ENCODE measurements at regions not wholly inside any gene's neighbourhood (a gene's known extent, or its start where the extent isn't known, plus 50 kb on each side); places are given as distances from the start of the nearest gene placed in this dataset.

DNA sequence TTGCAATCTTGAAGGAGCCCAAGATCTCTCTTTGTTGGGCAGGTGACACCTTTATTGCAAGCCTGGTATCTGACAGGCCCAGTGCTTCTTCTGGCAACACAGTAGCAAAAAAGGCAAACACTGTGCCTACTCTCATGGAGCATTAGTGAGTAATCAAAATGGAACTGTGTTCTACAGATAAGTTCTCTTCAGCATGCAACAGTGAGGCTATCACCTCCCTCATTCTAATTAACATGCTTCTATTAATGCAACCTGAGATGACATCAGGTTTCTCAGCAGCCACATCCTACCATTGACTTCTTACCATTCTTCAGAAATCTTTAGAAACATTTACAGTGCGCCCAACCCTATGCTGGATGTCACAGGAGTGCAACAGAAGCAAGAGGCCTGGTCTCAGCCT lies 77.9 kb upstream of the KCNMA1 start:
- DNase-seq (ENCODE audit: extremely low read depth, low read depth), result no peak
- TF ChIP-seq, protein P1, sequence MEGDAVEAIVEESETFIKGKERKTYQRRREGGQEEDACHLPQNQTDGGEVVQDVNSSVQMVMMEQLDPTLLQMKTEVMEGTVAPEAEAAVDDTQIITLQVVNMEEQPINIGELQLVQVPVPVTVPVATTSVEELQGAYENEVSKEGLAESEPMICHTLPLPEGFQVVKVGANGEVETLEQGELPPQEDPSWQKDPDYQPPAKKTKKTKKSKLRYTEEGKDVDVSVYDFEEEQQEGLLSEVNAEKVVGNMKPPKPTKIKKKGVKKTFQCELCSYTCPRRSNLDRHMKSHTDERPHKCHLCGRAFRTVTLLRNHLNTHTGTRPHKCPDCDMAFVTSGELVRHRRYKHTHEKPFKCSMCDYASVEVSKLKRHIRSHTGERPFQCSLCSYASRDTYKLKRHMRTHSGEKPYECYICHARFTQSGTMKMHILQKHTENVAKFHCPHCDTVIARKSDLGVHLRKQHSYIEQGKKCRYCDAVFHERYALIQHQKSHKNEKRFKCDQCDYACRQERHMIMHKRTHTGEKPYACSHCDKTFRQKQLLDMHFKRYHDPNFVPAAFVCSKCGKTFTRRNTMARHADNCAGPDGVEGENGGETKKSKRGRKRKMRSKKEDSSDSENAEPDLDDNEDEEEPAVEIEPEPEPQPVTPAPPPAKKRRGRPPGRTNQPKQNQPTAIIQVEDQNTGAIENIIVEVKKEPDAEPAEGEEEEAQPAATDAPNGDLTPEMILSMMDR (IDR thresholded peaks at IDR 0.05; ENCODE audit: low read depth, low read length), result no peak

DNA sequence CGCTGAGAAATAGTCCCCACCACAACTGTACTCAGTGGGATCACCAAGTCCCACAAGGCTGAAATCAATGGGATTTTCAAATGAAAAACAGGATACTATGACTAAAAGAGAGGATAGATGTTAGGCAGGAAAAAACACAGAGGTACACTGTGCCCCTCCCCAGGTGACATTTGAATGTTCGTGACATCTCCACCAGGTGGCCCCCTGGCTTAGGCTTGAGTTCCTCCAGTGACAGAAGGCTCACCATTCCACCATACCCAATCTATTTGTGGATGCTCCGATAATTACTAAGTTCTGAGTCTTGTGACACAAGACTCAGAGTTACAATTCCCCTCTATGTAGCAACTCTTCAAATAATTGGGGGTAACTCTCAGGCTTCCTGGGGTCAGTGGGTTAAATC lies 77.5 kb upstream of the KCNMA1 start:
- no peak for DNase-seq (ENCODE audit: extremely low read depth, low read depth)
- TF ChIP-seq, protein P1 (IDR thresholded peaks at IDR 0.05; ENCODE audit: low read depth, low read length), result no peak

DNA sequence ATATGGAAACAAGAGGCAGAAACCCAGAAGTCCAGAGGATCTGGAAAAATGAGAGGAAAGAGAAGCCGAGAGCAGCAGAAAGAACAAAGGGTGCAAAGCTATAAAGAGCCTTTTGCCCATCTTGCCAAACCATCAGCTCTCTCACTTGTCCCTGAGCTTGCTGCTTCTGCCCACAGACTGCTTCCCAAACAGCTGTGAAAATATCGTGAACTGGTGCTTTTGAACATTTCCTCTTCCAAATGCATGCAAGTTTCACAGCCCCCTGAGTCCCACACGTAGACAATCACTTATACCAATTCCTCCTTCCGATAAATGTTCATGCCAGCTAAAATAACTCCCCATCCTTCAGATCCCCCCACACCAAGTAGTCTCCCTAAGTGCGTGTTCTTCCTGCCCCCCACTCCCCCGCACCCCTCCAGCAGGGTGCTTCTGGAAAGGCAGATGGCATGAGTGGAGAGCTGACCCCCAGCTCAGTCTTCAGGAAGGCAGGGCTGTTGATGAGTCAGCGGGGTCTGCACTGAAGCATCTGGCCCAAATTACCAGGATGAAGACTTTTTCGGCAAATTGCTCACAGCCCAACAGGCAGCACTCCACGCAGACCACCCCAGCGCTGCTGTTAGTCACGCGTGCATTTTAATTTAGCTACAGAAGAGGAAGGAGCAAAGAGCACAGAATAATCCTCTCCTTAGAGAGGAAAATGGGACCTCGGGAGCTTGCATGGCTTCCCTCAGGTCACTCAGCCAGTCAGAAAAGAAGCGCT lies 76.1 kb upstream of the KCNMA1 start:
- TF ChIP-seq, protein P1 (IDR thresholded peaks at IDR 0.05; ENCODE audit: low read depth, low read length), result no peak
- no peak for DNase-seq (ENCODE audit: extremely low read depth, low read depth)

DNA sequence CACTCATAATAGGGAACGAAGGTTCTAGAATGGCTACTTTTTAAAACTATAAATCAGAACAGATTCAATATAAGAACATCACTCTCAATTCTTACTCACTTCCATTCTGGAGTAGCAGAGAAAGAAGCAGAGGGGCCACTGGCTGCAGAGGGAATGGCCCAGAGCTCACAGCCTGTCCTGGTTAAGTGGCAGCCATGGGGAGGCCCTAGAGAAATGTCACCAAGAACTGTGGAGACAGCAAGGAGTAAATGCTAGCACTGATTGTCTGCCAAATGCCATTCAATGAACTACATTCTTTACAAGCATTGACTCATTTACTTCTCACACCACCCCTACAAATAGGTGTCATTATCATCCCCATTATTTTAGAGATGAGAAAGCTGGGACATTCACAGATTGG lies 74.6 kb upstream of the KCNMA1 start:
- no peak for DNase-seq (ENCODE audit: extremely low read depth, low read depth)
- TF ChIP-seq, protein P1 (IDR thresholded peaks at IDR 0.05; ENCODE audit: low read depth, low read length), result no peak

DNA sequence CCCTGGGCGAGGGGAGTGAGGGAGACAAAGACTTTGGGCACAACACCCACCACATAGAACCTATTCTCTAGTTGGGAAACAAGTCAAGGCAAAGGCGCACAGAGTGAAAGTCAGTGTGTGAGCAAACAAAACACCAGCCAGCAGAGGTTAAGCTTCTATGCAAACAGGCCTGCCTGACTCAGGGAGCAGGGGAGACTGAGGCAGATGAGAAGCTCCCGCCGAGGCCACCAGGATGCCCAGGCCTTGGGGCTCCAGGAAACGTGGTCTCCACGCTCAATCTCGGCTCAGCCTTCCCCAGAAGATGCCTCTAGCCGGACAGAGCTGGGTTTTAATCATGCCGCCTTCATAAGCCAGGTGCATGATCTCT lies 74.1 kb upstream of the KCNMA1 start:
- no peak for DNase-seq (ENCODE audit: extremely low read depth, low read depth)
- TF ChIP-seq, protein P1 (IDR thresholded peaks at IDR 0.05; ENCODE audit: low read depth, low read length), result no peak

DNA sequence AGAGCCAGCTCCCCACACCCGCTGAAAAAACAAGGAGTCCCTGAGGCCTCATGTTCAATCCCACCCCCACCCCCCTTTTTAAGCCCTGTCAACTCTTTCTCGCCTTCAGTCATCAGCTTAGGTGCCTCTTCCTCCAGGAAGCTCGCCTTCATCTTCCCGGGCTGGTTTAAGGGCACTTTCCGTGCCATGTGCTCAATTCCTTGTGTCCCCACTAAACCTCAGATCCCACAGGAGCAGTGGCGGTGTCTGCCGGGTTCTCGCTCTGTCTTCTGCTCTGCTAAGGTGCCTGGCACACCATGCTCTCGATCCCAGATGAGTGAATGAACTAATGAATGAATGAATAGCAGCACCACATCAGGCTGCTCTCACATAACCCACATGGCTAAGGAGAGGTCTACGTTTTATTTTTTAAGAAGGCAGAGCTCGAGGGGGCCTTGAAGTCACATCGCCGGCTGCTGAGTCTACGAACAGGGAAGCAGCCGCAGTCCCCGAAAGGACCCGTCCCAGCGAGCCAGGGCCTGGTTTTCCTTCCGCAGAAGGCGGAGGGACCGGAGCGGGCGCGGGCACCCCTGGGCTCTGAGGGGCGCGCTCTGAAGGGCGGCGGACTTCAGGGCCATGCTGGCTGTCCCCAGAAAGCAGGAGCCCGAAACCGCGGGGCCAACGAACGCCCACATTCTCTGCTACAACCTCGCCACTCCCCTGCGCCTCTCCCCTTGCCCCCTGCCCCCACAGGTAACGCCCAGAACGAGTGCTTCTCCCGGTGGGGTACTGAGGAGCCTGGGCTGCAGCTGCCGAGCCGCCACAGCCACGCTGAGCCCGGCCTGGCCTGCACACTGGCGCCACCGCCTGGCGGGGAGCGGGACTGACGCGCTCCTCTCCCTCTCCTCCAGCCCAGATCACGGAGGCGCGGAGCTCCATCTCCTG lies 73.4 kb upstream of the KCNMA1 start:
- DNase-seq (ENCODE audit: extremely low read depth, low read depth), result no peak
- TF ChIP-seq, protein P1 (IDR thresholded peaks at IDR 0.05; ENCODE audit: low read depth, low read length), result peak; percentile 96

DNA sequence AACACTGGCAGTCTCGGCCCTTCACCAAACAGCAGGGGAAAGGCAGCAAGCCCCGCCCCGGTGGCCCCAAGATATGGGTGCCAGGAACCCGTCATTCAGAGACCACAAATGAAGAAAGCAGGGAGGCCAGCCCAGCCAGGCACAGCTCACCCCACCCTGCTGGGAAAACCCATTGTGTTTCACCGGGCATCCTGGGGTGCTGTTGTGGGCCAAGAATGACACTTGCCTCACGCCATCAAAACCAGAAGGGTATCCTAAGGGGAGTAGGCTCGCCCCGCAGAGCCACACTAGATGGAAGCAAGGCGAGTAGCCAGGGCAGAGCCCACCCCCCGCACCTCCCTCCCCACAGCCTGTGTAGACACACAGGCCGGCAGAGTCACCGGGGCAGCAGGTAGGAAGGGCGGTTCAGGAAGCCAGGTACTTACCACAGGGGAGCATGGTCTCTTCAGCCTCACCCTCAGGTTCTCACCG lies 72.5 kb upstream of the KCNMA1 start:
- TF ChIP-seq, protein P1 (IDR thresholded peaks at IDR 0.05; ENCODE audit: low read depth, low read length), result no peak
- DNase-seq (ENCODE audit: extremely low read depth, low read depth), result no peak

Measured in AG09319 (cell line).